SH-SY5Y (cell line): ENCODE measurements at regions not wholly inside any gene's neighbourhood (a gene's known extent, or its start where the extent isn't known, plus 50 kb on each side); places are given as distances from the start of the nearest gene placed in this dataset.

Experiments
- GATA2 ChIP-seq: IDR thresholded peaks from 2 replicates; pipeline ENCODE4 v1.6.1; 2011; ENCODE audit warnings: mild to moderate bottlenecking, low read depth, low read length
- GATA3 ChIP-seq: IDR thresholded peaks from 2 replicates; pipeline ENCODE4 v1.6.1; 2011; ENCODE audit warnings: low read depth, mild to moderate bottlenecking, low read length, moderate library complexity

DNA sequence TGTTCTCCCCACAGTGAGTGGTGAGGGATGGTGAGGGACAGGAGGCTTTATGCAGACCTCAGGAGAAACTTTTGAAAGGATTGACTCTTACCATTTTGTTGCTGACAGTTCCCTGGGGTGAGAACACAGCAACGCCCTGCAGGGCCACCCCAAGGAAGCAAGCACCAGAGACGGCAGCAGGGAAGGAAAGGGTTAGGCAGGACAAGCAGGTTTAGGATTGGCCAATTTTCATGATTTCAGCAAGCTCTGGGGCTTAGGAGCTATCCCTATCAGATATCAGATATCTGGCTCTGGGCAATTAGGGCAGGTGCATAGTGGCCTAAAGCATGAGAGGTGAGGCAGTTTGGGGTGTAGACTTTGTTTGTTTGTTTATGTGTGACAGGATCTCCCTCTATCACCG lies 87.0 kb upstream of the LSM14A start:
- TF ChIP-seq GATA2 (no peak), GATA3 (no peak)
